Right lobe of liver (tissue), 4 donors: ENCODE measurements at regions not wholly inside any gene's neighbourhood (a gene's known extent, or its start where the extent isn't known, plus 50 kb on each side); places are given as distances from the start of the nearest gene placed in this dataset.

Source experiments
- CTCF ChIP-seq, 4 donors: fragments of 200-600 bp in 3 of 4; fragments of 450-650 bp in 1 of 4; IDR thresholded peaks; one replicate each; pipeline versions ENCODE4 v1.5.1 to v1.8.0; 2016 to 2022; ENCODE audit warnings: antibody characterized with exemption in 4 of 4, mild to moderate bottlenecking in 2 of 4
- POLR2A ChIP-seq: fragments of 450-650 bp; IDR thresholded peaks from one replicate; pipeline ENCODE4 v1.6.1; 2017; ENCODE audit warnings: antibody characterized with exemption, mild to moderate bottlenecking
- donor health status: DM: no; HTN: no; CAD: no.
- donor health status: DM: no; HTN: no; CAD: no.
- donor health status: DM: no; HTN: yes; CAD: no.

GRCh38 chr1:238783633-238784032 is 602.7 kb upstream of the CHRM3 start:
- TF ChIP-seq CTCF (IDR thresholded peaks at IDR 0.05) (no peak), POLR2A (no peak)
